DND-41 (cell line): ENCODE measurements at regions not wholly inside any gene's neighbourhood (a gene's known extent, or its start where the extent isn't known, plus 50 kb on each side); places are given as distances from the start of the nearest gene placed in this dataset.

Experiments
- CTCF ChIP-seq: IDR thresholded peaks from 2 replicates; pipeline ENCODE4 v1.5.1; 2012; ENCODE audit warnings: borderline replicate concordance, low read length, moderate library complexity, mild to moderate bottlenecking; ENCODE audit not compliant: poor library complexity, severe bottlenecking; ENCODE audit errors: extremely low read depth
- EZH2 ChIP-seq: IDR thresholded peaks from 3 replicates; pipeline ENCODE4 v1.6.1; 2012; ENCODE audit warnings: borderline replicate concordance, low read depth, mild to moderate bottlenecking, moderate library complexity, low read length, inconsistent platforms; ENCODE audit not compliant: severe bottlenecking

DNA sequence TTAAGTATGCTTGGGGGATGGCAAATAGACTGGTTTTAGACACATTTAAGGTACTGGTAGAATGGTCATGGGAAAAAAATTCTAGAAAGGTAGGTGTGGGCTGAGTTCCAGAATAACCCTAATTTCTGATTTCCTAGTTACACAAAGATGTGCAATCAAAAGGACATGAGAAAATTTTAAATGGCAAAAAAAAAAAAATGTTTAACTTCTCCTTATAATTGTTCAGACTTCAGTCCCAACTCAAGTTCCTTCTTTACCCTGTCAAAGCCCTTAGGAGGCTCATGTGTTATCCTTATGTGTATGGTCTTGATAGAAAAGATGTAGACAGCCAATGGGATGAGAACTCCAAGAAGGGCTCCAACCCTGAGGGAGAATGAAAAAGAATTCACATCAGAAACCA, 153.3 kb upstream of the PLEKHG7 start:
- TF ChIP-seq CTCF = no peak
- TF ChIP-seq EZH2 = no peak
